MM.1S (cell line): ENCODE measurements at regions not wholly inside any gene's neighbourhood (a gene's known extent, or its start where the extent isn't known, plus 50 kb on each side); places are given as distances from the start of the nearest gene placed in this dataset.

Experiments used
- EZH2 ChIP-seq: fragments of 300-600 bp; sonication (generic); optimal IDR thresholded peaks from 2 replicates; pipeline ENCODE3; 2017; ENCODE audit warnings: low read depth, mild to moderate bottlenecking, antibody characterized with exemption, low read length, mixed read lengths
- EZH2phosphoT487 ChIP-seq: fragments of 300-600 bp; sonication (generic); IDR thresholded peaks from 2 replicates; pipeline ENCODE4 v1.6.1; 2018; ENCODE audit warnings: antibody characterized with exemption, low read length
- TF ChIP-seq, protein P1 (sequence below): fragments of 300-600 bp; sonication (generic); IDR thresholded peaks from 2 replicates; pipeline ENCODE4 v1.5.1; 2016; ENCODE audit warnings: antibody characterized with exemption, low read length, mixed read lengths

DNA sequence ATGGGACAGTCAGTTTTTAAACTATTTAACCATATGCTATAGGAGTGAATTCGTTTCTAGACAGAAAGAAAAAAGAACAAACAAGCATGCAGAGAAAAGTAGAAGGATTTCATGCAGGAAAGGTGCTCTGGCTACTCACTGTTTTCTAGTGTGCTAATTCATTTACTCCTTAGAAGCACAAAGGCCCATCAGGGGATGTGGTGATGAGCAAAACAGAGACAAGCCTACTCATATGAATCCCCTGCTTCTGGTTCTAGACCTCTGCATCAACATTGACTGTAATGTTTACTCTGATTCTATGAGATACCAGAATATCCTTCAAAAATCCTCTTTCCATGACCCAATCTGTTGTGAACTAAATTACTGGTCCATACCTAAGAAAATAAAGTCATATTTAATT is 801.9 kb downstream of the PLOD2 start:
- TF ChIP-seq EZH2 (no peak), EZH2phosphoT487 (no peak)
- TF ChIP-seq, protein P1, sequence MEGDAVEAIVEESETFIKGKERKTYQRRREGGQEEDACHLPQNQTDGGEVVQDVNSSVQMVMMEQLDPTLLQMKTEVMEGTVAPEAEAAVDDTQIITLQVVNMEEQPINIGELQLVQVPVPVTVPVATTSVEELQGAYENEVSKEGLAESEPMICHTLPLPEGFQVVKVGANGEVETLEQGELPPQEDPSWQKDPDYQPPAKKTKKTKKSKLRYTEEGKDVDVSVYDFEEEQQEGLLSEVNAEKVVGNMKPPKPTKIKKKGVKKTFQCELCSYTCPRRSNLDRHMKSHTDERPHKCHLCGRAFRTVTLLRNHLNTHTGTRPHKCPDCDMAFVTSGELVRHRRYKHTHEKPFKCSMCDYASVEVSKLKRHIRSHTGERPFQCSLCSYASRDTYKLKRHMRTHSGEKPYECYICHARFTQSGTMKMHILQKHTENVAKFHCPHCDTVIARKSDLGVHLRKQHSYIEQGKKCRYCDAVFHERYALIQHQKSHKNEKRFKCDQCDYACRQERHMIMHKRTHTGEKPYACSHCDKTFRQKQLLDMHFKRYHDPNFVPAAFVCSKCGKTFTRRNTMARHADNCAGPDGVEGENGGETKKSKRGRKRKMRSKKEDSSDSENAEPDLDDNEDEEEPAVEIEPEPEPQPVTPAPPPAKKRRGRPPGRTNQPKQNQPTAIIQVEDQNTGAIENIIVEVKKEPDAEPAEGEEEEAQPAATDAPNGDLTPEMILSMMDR = no peak
